Body of pancreas (tissue), 4 donors: ENCODE measurements at regions not wholly inside any gene's neighbourhood (a gene's known extent, or its start where the extent isn't known, plus 50 kb on each side); places are given as distances from the start of the nearest gene placed in this dataset.

Experiments used
- CTCF ChIP-seq, 7 experiments: fragments of 450-650 bp in 4 of 7; fragments of 200-600 bp in 3 of 7; sonication (generic) in 3 of 7; IDR thresholded peaks; one replicate each; pipeline ENCODE4 v1.5.1; 2016 to 2019; ENCODE audit warnings: antibody characterized with exemption in 7 of 7
- POLR2A ChIP-seq, 3 donors: fragments of 450-650 bp; IDR thresholded peaks; one replicate each; pipeline ENCODE4 v1.6.1; 2016; ENCODE audit warnings: antibody characterized with exemption in 3 of 3, mild to moderate bottlenecking in 2 of 3

- TF ChIP-seq CTCF (IDR thresholded peaks at IDR 0.05) (no peak), POLR2A (IDR thresholded peaks at IDR 0.05) (no peak)
These were observed 331.3 kb downstream of the SEC14L1 start for GRCh38 chr17:77471984-77472461.
